ENCODE measurements at regions not wholly inside any gene's neighbourhood (a gene's known extent, or its start where the extent isn't known, plus 50 kb on each side); places are given as distances from the start of the nearest gene placed in this dataset.

DNA sequence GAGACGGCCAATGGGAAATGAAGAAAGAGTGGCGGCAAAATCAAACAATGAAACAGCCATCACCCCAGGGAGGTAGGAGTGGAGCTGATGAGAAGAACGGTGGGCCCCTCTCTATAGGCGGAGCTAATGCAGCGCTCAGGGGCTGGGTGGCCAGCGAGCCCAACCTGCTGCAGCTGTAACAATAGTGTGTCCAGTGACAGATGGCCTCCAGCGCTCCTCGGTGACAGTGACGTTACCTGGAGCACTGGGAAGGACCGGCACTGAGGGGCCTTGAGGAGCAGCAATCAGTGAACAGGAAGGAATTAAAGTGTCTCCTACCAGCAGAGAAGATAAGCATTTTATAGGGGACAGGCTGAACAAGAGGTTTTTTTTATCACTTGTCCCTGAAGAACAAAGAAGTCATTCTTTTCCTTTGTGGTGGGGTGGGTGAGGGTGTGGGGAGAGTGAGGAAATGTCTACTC, 81.6 kb downstream of the FOXA2 start:
- H3K27me3 ChIP-seq, result no peaks in the 10 kb centered on the region
- no peak overlapping the region for H3K27ac ChIP-seq
- TF ChIP-seq, protein P1, sequence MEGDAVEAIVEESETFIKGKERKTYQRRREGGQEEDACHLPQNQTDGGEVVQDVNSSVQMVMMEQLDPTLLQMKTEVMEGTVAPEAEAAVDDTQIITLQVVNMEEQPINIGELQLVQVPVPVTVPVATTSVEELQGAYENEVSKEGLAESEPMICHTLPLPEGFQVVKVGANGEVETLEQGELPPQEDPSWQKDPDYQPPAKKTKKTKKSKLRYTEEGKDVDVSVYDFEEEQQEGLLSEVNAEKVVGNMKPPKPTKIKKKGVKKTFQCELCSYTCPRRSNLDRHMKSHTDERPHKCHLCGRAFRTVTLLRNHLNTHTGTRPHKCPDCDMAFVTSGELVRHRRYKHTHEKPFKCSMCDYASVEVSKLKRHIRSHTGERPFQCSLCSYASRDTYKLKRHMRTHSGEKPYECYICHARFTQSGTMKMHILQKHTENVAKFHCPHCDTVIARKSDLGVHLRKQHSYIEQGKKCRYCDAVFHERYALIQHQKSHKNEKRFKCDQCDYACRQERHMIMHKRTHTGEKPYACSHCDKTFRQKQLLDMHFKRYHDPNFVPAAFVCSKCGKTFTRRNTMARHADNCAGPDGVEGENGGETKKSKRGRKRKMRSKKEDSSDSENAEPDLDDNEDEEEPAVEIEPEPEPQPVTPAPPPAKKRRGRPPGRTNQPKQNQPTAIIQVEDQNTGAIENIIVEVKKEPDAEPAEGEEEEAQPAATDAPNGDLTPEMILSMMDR (IDR thresholded peaks at IDR 0.05; ENCODE audit: low read depth, low read length), result no peak
- DNase-seq (ENCODE audit: low read depth in 1 of 2, low spot score in 1 of 2), result no peak
- no peaks in the 10 kb centered on the region for H3K36me3 ChIP-seq
- H3K4me3 ChIP-seq, result no peak overlapping the region
- H3K9me3 ChIP-seq (ENCODE audit: low read depth), result no peaks in the 10 kb centered on the region
- H3K4me1 ChIP-seq (ENCODE audit: low read depth), result no peaks in the 10 kb centered on the region

DNA sequence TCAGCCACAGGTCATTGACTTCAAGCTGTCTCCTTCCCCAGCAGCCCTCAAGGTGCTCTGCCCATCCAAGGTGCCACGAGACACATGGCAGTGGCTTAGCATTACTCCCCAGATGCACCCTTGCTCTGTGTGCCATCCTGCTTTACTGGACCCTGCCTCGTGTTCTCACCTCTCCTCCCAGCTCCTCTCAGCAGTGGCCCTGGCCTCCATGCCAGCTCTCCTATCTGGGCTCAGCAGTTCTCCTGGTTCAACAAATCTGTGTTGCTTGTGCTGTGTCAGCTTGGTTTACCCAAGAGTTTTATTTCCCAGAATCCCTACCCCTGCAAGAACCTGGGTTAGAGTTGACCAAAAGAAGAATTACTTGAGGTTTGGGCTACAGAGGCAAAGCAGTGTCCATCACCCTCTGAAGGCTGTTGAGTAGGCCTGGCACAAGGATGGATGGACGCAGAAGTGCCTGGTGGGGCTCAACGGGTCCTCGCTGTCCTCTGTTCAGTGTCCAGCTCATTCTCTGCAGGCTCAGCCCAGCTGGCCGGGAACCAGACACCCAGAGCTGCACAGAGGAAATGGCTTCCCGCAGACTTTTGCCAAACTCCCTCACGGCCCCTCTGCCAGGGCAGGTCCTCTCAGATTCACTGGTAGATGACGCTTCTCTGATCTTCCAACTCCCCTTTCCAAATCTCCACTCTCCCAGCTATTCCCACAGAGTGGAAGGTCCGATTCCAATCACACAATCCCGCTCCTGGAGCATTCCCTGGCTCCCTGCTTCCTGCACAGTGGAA, 82.6 kb downstream of the FOXA2 start:
- no peaks in the 10 kb centered on the region for H3K9me3 ChIP-seq (ENCODE audit: low read depth)
- no peak for DNase-seq (ENCODE audit: low read depth in 1 of 2, low spot score in 1 of 2)
- no peak overlapping the region for H3K4me3 ChIP-seq
- H3K27ac ChIP-seq, result no peak overlapping the region
- H3K36me3 ChIP-seq, result no peaks in the 10 kb centered on the region
- no peaks in the 10 kb centered on the region for H3K27me3 ChIP-seq
- TF ChIP-seq, protein P1 (IDR thresholded peaks at IDR 0.05; ENCODE audit: low read depth, low read length), result no peak
- no peaks in the 10 kb centered on the region for H3K4me1 ChIP-seq (ENCODE audit: low read depth)

DNA sequence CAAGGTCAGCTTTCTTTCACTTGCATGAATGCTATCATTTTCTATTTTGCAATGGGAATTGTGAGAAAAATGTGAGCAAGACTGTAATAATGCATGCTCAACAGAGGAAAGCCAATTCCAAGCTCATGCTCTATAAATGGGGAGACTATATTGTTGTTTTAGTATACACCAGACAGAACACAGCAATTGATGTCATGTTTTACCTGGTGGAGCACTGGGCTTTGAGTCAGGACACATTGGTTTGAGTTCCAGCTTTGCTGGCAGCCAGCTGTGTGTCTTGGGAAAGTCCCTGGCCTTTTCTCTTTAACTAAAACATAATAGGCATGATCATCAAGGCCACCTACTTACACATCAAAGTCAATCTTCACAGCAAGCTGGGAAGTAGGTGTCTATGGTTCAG, 83.3 kb downstream of the FOXA2 start:
- TF ChIP-seq, protein P1 (IDR thresholded peaks at IDR 0.05; ENCODE audit: low read depth, low read length), result no peak
- H3K4me3 ChIP-seq, result no peak overlapping the region
- no peaks in the 10 kb centered on the region for H3K36me3 ChIP-seq

DNA sequence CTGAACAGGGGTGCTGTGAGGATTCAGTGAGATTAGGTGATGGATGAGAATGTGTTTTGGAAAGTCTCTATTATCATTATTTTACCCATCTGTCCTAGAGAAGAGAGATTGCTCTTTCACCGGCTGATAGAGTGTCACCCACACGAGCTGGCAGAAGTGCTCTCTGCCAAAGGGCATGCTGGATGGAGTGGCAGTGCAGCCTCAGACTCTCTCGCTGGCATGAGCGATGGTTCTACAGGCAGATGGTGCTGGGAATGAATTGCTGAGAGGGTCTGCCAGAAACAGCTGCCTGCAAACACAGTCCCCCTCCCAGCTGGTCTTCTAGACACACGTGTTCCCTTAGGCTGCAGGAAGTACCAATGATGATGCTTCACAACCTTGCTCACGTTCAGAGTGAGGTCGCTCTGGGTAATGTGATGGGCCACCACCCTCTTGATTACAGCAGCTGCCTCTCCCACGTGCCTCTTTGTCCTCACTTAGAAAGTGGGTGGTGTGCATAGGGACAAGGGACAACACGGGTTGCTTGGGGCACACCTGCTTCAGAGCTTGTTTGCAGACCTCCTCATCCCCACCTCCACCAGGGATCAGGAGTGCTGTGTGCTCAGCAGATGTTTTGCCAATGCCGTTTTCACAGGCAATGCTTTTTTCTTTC, 84.7 kb downstream of the FOXA2 start:
- H3K4me3 ChIP-seq, result no peak overlapping the region
- no peaks in the 10 kb centered on the region for H3K9me3 ChIP-seq (ENCODE audit: low read depth)
- TF ChIP-seq, protein P1 (IDR thresholded peaks at IDR 0.05; ENCODE audit: low read depth, low read length), result no peak
- H3K36me3 ChIP-seq, result no peaks in the 10 kb centered on the region
- no peak for DNase-seq (ENCODE audit: low read depth in 1 of 2, low spot score in 1 of 2)
- no peak overlapping the region for H3K27ac ChIP-seq
- no peaks in the 10 kb centered on the region for H3K4me1 ChIP-seq (ENCODE audit: low read depth)
- H3K27me3 ChIP-seq, result no peaks in the 10 kb centered on the region

More for the DNA sequence above, 83.3 kb downstream of the FOXA2 start:
- H3K27me3 ChIP-seq, result no peaks in the 10 kb centered on the region
- H3K9me3 ChIP-seq (ENCODE audit: low read depth), result no peaks in the 10 kb centered on the region
- H3K27ac ChIP-seq, result no peak overlapping the region
- no peaks in the 10 kb centered on the region for H3K4me1 ChIP-seq (ENCODE audit: low read depth)
- no peak for DNase-seq (ENCODE audit: low read depth in 1 of 2, low spot score in 1 of 2)

DNA sequence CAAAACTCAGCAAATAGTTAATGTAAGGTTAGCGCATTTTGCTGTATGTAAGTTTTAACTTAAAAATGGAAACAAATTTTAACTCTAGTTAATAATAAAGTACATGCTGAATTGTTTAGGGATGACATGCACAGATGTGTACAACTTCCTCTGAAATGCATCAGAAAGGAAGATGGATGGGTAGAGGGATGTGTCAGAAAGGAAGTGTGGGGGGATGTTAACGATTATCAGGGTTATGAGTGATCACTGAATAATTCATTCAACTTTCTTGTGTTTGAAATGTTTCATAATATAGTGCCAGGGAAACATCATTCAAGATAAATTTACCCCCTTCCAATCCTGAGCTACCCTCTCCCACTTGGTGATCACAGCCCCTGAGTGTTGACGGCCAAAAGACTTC, 87.6 kb downstream of the FOXA2 start:
- H3K9me3 ChIP-seq (ENCODE audit: low read depth), result no peaks in the 10 kb centered on the region
- TF ChIP-seq, protein P1 (IDR thresholded peaks at IDR 0.05; ENCODE audit: low read depth, low read length), result no peak

More for the DNA sequence above, 87.6 kb downstream of the FOXA2 start:
- Histone ChIP-seq H3K27me3 (no peaks in the 10 kb centered on the region), H3K4me3 (no peak overlapping the region), H3K36me3 (no peaks in the 10 kb centered on the region), H3K4me1 (ENCODE audit: low read depth) (no peaks in the 10 kb centered on the region), H3K27ac (no peak overlapping the region)
- DNase-seq (ENCODE audit: low read depth in 1 of 2, low spot score in 1 of 2), result no peak
